ENCODE measurements at regions not wholly inside any gene's neighbourhood (a gene's known extent, or its start where the extent isn't known, plus 50 kb on each side); places are given as distances from the start of the nearest gene placed in this dataset.

DNA sequence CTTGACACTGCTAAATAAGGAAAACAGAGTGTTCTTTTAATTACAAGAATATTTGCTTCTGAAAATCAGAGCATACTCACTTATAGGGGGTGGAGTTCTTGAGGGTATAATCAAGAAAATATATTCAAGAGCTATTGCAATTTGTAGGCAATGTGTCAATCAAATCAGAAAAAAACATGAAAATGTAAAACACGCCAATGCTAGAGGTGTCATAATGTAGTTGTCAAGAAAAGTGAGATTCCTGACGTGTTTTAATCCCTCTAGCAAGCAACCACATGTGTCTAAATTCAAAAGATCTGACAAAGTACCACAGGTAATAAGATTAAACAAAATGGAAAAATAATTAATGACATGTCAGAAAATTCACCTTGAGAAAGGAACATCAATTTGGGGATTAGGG lies 1440.7 kb upstream of the RAG2 start:
- no peaks in the 10 kb centered on the region for H3K36me3 ChIP-seq (ENCODE audit: insufficient read depth, low read length)
- Mint-ChIP-seq H3K27me3 (no peaks in the 10 kb centered on the region), H3K4me1 (no peaks in the 10 kb centered on the region), H3K36me3 (peaks cover 0 to 2% (median 0%) of the 10 kb centered on the region in 3 donors), H3K27ac (no peak overlapping the region), H3K9me3 (peaks cover 7 to 44% (median 13%) of the 10 kb centered on the region in 5 donors), H3K4me3 (no peak overlapping the region)
- CTCF ChIA-PET, result no interaction called here
- H3K9me3 ChIP-seq (ENCODE audit: low read length), result no peaks in the 10 kb centered on the region
- no peak overlapping the region for H3K4me3 ChIP-seq (ENCODE audit: low read length)
- H3K27ac ChIP-seq (ENCODE audit: low read depth, low read length), result no peak overlapping the region
- POLR2A ChIA-PET, result no interaction called here
- DNase-seq, result no peak
- H3K27me3 ChIP-seq (ENCODE audit: insufficient read depth, low read length, poor library complexity, severe bottlenecking), result no peaks in the 10 kb centered on the region
- H3K4me1 ChIP-seq (ENCODE audit: insufficient read depth, low read length), result no peaks in the 10 kb centered on the region

DNA sequence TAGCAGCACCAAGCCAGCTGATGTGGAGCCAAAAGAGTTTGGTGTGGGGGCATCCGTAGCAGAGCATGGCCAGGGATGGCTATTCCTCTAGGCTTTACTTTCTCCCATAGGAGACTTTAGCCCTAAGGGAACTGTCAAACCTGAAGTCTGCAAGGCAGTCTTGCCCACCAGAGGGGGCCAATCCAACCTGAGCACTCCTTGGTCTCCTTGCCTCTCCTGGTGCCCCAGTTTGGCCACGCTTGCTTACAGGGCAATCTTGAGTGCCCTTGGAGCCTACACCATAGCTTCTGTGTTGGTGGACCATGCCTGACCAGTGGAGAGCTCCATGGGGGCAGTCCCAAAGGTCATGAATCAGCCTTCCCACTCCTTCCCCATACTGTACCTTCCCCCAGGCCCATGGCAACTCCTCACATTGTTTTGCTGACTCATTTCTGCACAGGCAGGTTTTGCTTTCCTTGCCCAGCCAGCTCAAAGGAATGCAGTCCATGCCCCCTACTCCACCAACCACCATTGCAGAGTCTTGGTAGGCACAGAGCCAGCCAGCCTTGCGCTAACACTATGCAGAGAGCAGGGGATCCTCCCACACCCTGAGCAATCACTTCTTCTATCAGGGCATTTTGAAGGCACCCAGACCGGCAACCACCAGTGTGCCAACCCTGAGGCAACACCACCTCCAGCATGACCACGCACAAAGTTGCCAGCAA lies 1421.2 kb upstream of the RAG2 start:
- Mint-ChIP-seq H3K36me3 (peaks cover 0 to 1% (median 0%) of the 10 kb centered on the region in 3 donors), H3K9me3 (peaks cover 20 to 45% (median 29%) of the 10 kb centered on the region in 5 donors), H3K27me3 (no peaks in the 10 kb centered on the region), H3K4me1 (no peaks in the 10 kb centered on the region), H3K4me3 (no peak overlapping the region), H3K27ac (no peak overlapping the region)
- Histone ChIP-seq H3K36me3 (ENCODE audit: insufficient read depth, low read length) (no peaks in the 10 kb centered on the region), H3K9me3 (ENCODE audit: low read length) (no peaks in the 10 kb centered on the region), H3K27ac (ENCODE audit: low read depth, low read length) (no peak overlapping the region), H3K27me3 (ENCODE audit: insufficient read depth, low read length, poor library complexity, severe bottlenecking) (no peaks in the 10 kb centered on the region), H3K4me3 (ENCODE audit: low read length) (no peak overlapping the region), H3K4me1 (ENCODE audit: insufficient read depth, low read length) (no peaks in the 10 kb centered on the region)
- ChIA-PET CTCF (no interaction called here), POLR2A (no interaction called here)
- no peak for DNase-seq

- no peak overlapping the region for H3K27ac ChIP-seq (ENCODE audit: low read depth, low read length)
- no peaks in the 10 kb centered on the region for H3K36me3 ChIP-seq (ENCODE audit: insufficient read depth, low read length)
- H3K4me1 ChIP-seq (ENCODE audit: insufficient read depth, low read length), result no peaks in the 10 kb centered on the region
- no peaks in the 10 kb centered on the region for H3K36me3 Mint-ChIP-seq
- H3K4me1 Mint-ChIP-seq, result no peaks in the 10 kb centered on the region
- no peak for DNase-seq
- H3K4me3 ChIP-seq (ENCODE audit: low read length), result no peak overlapping the region
- peaks cover 7 to 24% (median 11%) of the 10 kb centered on the region in 5 donors for H3K9me3 Mint-ChIP-seq
- no peaks in the 10 kb centered on the region for H3K9me3 ChIP-seq (ENCODE audit: low read length)
- ChIA-PET CTCF (no interaction called here), POLR2A (no interaction called here)
- no peaks in the 10 kb centered on the region for H3K27me3 Mint-ChIP-seq
- H3K4me3 Mint-ChIP-seq, result no peak overlapping the region
- H3K27ac Mint-ChIP-seq, result no peak overlapping the region
- H3K27me3 ChIP-seq (ENCODE audit: insufficient read depth, low read length, poor library complexity, severe bottlenecking), result no peaks in the 10 kb centered on the region
Observed at GRCh38 chr11:38014405-38014804, 1416.4 kb upstream of the RAG2 start.

DNA sequence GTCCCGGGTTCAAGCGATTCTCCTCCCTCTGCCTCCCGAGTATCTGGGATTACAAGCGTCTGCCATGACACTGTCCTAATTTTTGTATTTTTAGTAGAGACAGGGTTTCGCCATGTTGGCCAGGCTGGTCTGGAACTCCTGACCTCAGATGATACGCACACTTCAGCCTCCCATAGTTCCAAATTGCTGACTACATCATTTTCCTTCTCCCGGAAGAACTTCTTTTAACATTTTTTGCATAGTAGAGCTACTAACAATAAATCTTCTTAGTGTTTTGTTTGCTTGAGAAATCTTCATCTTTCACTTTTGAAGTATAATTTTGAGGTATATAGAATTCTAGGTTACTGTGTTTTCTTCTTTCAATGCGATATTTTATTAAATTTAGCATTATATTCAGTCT lies 1415.1 kb upstream of the RAG2 start:
- H3K4me1 ChIP-seq (ENCODE audit: insufficient read depth, low read length), result no peaks in the 10 kb centered on the region
- Mint-ChIP-seq H3K4me1 (no peaks in the 10 kb centered on the region), H3K4me3 (no peak overlapping the region), H3K36me3 (no peaks in the 10 kb centered on the region), H3K9me3 (peaks cover 5 to 19% (median 8%) of the 10 kb centered on the region in 5 donors), H3K27ac (no peak overlapping the region), H3K27me3 (no peaks in the 10 kb centered on the region)
- no peaks in the 10 kb centered on the region for H3K27me3 ChIP-seq (ENCODE audit: insufficient read depth, low read length, poor library complexity, severe bottlenecking)
- H3K4me3 ChIP-seq (ENCODE audit: low read length), result no peak overlapping the region
- POLR2A ChIA-PET, result no interaction called here
- CTCF ChIA-PET, result no interaction called here
- DNase-seq, result no peak
- H3K27ac ChIP-seq (ENCODE audit: low read depth, low read length), result no peak overlapping the region
- no peaks in the 10 kb centered on the region for H3K36me3 ChIP-seq (ENCODE audit: insufficient read depth, low read length)
- H3K9me3 ChIP-seq (ENCODE audit: low read length), result no peaks in the 10 kb centered on the region

GRCh38 chr11:38011496-38011895 lies 1413.5 kb upstream of the RAG2 start:
- no peak for DNase-seq
- no peaks in the 10 kb centered on the region for H3K36me3 Mint-ChIP-seq
- Histone ChIP-seq H3K9me3 (ENCODE audit: low read length) (no peaks in the 10 kb centered on the region), H3K4me1 (ENCODE audit: insufficient read depth, low read length) (no peaks in the 10 kb centered on the region), H3K27me3 (ENCODE audit: insufficient read depth, low read length, poor library complexity, severe bottlenecking) (no peaks in the 10 kb centered on the region), H3K4me3 (ENCODE audit: low read length) (no peak overlapping the region), H3K27ac (ENCODE audit: low read depth, low read length) (no peak overlapping the region), H3K36me3 (ENCODE audit: insufficient read depth, low read length) (no peaks in the 10 kb centered on the region)
- no peaks in the 10 kb centered on the region for H3K27me3 Mint-ChIP-seq
- ChIA-PET CTCF (no interaction called here), POLR2A (no interaction called here)
- H3K4me1 Mint-ChIP-seq, result no peaks in the 10 kb centered on the region
- no peak overlapping the region for H3K27ac Mint-ChIP-seq
- H3K9me3 Mint-ChIP-seq, result peaks cover 1 to 13% (median 4%) of the 10 kb centered on the region in 5 donors
- H3K4me3 Mint-ChIP-seq, result no peak overlapping the region

GRCh38 chr11:38009932-38010331 lies 1411.9 kb upstream of the RAG2 start:
- H3K27ac ChIP-seq (ENCODE audit: low read depth, low read length), result no peak overlapping the region
- CTCF ChIA-PET, result no interaction called here
- Mint-ChIP-seq H3K27ac (no peak overlapping the region), H3K4me3 (no peak overlapping the region), H3K9me3 (peaks cover 0 to 20% (median 6%) of the 10 kb centered on the region in 5 donors), H3K4me1 (no peaks in the 10 kb centered on the region), H3K27me3 (no peaks in the 10 kb centered on the region), H3K36me3 (no peaks in the 10 kb centered on the region)
- DNase-seq, result no peak
- no peaks in the 10 kb centered on the region for H3K9me3 ChIP-seq (ENCODE audit: low read length)
- H3K4me3 ChIP-seq (ENCODE audit: low read length), result no peak overlapping the region
- no peaks in the 10 kb centered on the region for H3K4me1 ChIP-seq (ENCODE audit: insufficient read depth, low read length)
- H3K36me3 ChIP-seq (ENCODE audit: insufficient read depth, low read length), result no peaks in the 10 kb centered on the region
- POLR2A ChIA-PET, result no interaction called here
- no peaks in the 10 kb centered on the region for H3K27me3 ChIP-seq (ENCODE audit: insufficient read depth, low read length, poor library complexity, severe bottlenecking)

GRCh38 chr11:38006466-38006865 lies 1408.4 kb upstream of the RAG2 start:
- Mint-ChIP-seq H3K36me3 (no peaks in the 10 kb centered on the region), H3K4me1 (no peaks in the 10 kb centered on the region), H3K27ac (no peak overlapping the region), H3K27me3 (no peaks in the 10 kb centered on the region), H3K9me3 (peaks cover 0 to 42% (median 12%) of the 10 kb centered on the region in 5 donors), H3K4me3 (no peak overlapping the region)
- Histone ChIP-seq H3K27me3 (ENCODE audit: insufficient read depth, low read length, poor library complexity, severe bottlenecking) (no peaks in the 10 kb centered on the region), H3K4me3 (ENCODE audit: low read length) (no peak overlapping the region), H3K4me1 (ENCODE audit: insufficient read depth, low read length) (no peaks in the 10 kb centered on the region), H3K27ac (ENCODE audit: low read depth, low read length) (no peak overlapping the region), H3K36me3 (ENCODE audit: insufficient read depth, low read length) (no peaks in the 10 kb centered on the region), H3K9me3 (ENCODE audit: low read length) (no peaks in the 10 kb centered on the region)
- CTCF ChIA-PET, result no interaction called here
- DNase-seq, result no peak
- POLR2A ChIA-PET, result no interaction called here

GRCh38 chr11:38005597-38005996 lies 1407.6 kb upstream of the RAG2 start:
- Mint-ChIP-seq H3K27ac (no peak overlapping the region), H3K27me3 (no peaks in the 10 kb centered on the region)
- POLR2A ChIA-PET, result no interaction called here

DNA sequence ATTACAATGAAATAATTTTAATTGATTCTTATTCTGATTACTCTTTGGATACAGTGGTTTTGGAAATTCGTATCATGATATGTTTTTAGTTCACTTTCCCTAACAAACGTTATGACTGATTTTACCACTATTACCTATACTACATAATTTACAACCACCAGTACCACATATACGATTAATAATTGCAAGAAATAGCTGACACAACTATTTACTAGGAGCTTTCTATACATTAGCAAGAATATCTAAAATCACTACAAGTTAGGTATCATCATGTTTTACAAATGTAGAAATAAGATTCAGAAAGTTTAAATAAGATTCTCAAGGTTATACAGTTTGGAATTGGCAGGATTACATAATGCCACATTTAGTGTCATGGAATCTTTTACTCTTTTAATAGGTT lies 1401.1 kb upstream of the RAG2 start:
- ChIA-PET CTCF (no interaction called here), POLR2A (no interaction called here)
- Mint-ChIP-seq H3K36me3 (no peaks in the 10 kb centered on the region), H3K9me3 (peaks cover 2 to 36% (median 12%) of the 10 kb centered on the region in 5 donors), H3K27me3 (no peaks in the 10 kb centered on the region), H3K27ac (no peak overlapping the region), H3K4me1 (no peaks in the 10 kb centered on the region), H3K4me3 (no peak overlapping the region)
- no peaks in the 10 kb centered on the region for H3K4me1 ChIP-seq (ENCODE audit: insufficient read depth, low read length)
- no peak for DNase-seq
- no peaks in the 10 kb centered on the region for H3K36me3 ChIP-seq (ENCODE audit: insufficient read depth, low read length)
- no peak overlapping the region for H3K4me3 ChIP-seq (ENCODE audit: low read length)
- H3K27me3 ChIP-seq (ENCODE audit: insufficient read depth, low read length, poor library complexity, severe bottlenecking), result no peaks in the 10 kb centered on the region
- H3K9me3 ChIP-seq (ENCODE audit: low read length), result no peaks in the 10 kb centered on the region
- H3K27ac ChIP-seq (ENCODE audit: low read depth, low read length), result no peak overlapping the region

More at GRCh38 chr11:38005597-38005996, 1407.6 kb upstream of the RAG2 start:
- CTCF ChIA-PET, result no interaction called here
- peaks cover 0 to 44% (median 12%) of the 10 kb centered on the region in 5 donors for H3K9me3 Mint-ChIP-seq
- H3K27me3 ChIP-seq (ENCODE audit: insufficient read depth, low read length, poor library complexity, severe bottlenecking), result no peaks in the 10 kb centered on the region
- H3K4me3 Mint-ChIP-seq, result no peak overlapping the region
- H3K36me3 Mint-ChIP-seq, result no peaks in the 10 kb centered on the region
- H3K27ac ChIP-seq (ENCODE audit: low read depth, low read length), result no peak overlapping the region
- no peaks in the 10 kb centered on the region for H3K36me3 ChIP-seq (ENCODE audit: insufficient read depth, low read length)
- H3K4me1 Mint-ChIP-seq, result no peaks in the 10 kb centered on the region
- no peak overlapping the region for H3K4me3 ChIP-seq (ENCODE audit: low read length)
- no peaks in the 10 kb centered on the region for H3K9me3 ChIP-seq (ENCODE audit: low read length)
- H3K4me1 ChIP-seq (ENCODE audit: insufficient read depth, low read length), result no peaks in the 10 kb centered on the region
- no peak for DNase-seq

All from CD8-positive, alpha-beta memory T cell (primary cell).